GM19240 (cell line): ENCODE measurements at regions not wholly inside any gene's neighbourhood (a gene's known extent, or its start where the extent isn't known, plus 50 kb on each side); places are given as distances from the start of the nearest gene placed in this dataset.

Experiments
- DNase-seq: peaks from one replicate; pipeline ENCODE4 v3.0.0; 2011; ENCODE audit warnings: low spot score; ENCODE audit not compliant: insufficient read length

- no peak for DNase-seq
These were observed 623.4 kb upstream of the ADAMTS5 start for GRCh38 chr21:27590271-27590670.

GRCh38 chr21:27589781-27590180, 622.9 kb upstream of the ADAMTS5 start:
- DNase-seq = no peak

GRCh38 chr21:27586986-27587385, 620.1 kb upstream of the ADAMTS5 start:
- no peak for DNase-seq

GRCh38 chr21:27586326-27586725, 619.4 kb upstream of the ADAMTS5 start:
- DNase-seq = no peak

- no peak for DNase-seq
These were observed 617.4 kb upstream of the ADAMTS5 start for GRCh38 chr21:27584256-27584655.

GRCh38 chr21:27582948-27583430, 616.1 kb upstream of the ADAMTS5 start:
- no peak for DNase-seq

GRCh38 chr21:27582246-27582947, 615.5 kb upstream of the ADAMTS5 start:
- no peak for DNase-seq

GRCh38 chr21:27581168-27581567, 614.3 kb upstream of the ADAMTS5 start:
- DNase-seq = no peak

GRCh38 chr21:27580276-27580675, 613.4 kb upstream of the ADAMTS5 start:
- DNase-seq = no peak

- no peak for DNase-seq
These were observed 611.9 kb upstream of the ADAMTS5 start for GRCh38 chr21:27578741-27579265.

GRCh38 chr21:27572696-27573095, 605.8 kb upstream of the ADAMTS5 start:
- no peak for DNase-seq

- no peak for DNase-seq
These were observed 604.8 kb upstream of the ADAMTS5 start for GRCh38 chr21:27571706-27572105.

GRCh38 chr21:27570306-27570868, 603.5 kb upstream of the ADAMTS5 start:
- no peak for DNase-seq

- DNase-seq = no peak
These were observed 602.9 kb upstream of the ADAMTS5 start for GRCh38 chr21:27569831-27570230.

GRCh38 chr21:27569091-27569490, 602.2 kb upstream of the ADAMTS5 start:
- no peak for DNase-seq

- no peak for DNase-seq
These were observed 600.5 kb upstream of the ADAMTS5 start for GRCh38 chr21:27567381-27567780.

- no peak for DNase-seq
These were observed 599.6 kb upstream of the ADAMTS5 start for GRCh38 chr21:27566521-27566920.

GRCh38 chr21:27565364-27565763, 598.5 kb upstream of the ADAMTS5 start:
- DNase-seq = no peak

- no peak for DNase-seq
These were observed 597.9 kb upstream of the ADAMTS5 start for GRCh38 chr21:27564684-27565301.

- no peak for DNase-seq
These were observed 595.4 kb upstream of the ADAMTS5 start for GRCh38 chr21:27562303-27562702.

GRCh38 chr21:27561116-27561515, 594.2 kb upstream of the ADAMTS5 start:
- DNase-seq = no peak

- no peak for DNase-seq
These were observed 590.5 kb upstream of the ADAMTS5 start for GRCh38 chr21:27557356-27557755.
